ENCODE measurements at regions not wholly inside any gene's neighbourhood (a gene's known extent, or its start where the extent isn't known, plus 50 kb on each side); places are given as distances from the start of the nearest gene placed in this dataset.

GRCh38 chr9:87157366-87158031 is 210.2 kb upstream of the GAS1 start:
- TF ChIP-seq CTCF (IDR thresholded peaks at IDR 0.05) (no peak), POLR2A (IDR thresholded peaks at IDR 0.05) (no peak)
